Body of pancreas (tissue), 4 donors: ENCODE measurements at regions not wholly inside any gene's neighbourhood (a gene's known extent, or its start where the extent isn't known, plus 50 kb on each side); places are given as distances from the start of the nearest gene placed in this dataset.

Experiments used
- CTCF ChIP-seq, 7 experiments: fragments of 450-650 bp in 4 of 7; fragments of 200-600 bp in 3 of 7; sonication (generic) in 3 of 7; IDR thresholded peaks; one replicate each; pipeline ENCODE4 v1.5.1; 2016 to 2019; ENCODE audit warnings: antibody characterized with exemption in 7 of 7
- POLR2A ChIP-seq, 3 donors: fragments of 450-650 bp; IDR thresholded peaks; one replicate each; pipeline ENCODE4 v1.6.1; 2016; ENCODE audit warnings: antibody characterized with exemption in 3 of 3, mild to moderate bottlenecking in 2 of 3

DNA sequence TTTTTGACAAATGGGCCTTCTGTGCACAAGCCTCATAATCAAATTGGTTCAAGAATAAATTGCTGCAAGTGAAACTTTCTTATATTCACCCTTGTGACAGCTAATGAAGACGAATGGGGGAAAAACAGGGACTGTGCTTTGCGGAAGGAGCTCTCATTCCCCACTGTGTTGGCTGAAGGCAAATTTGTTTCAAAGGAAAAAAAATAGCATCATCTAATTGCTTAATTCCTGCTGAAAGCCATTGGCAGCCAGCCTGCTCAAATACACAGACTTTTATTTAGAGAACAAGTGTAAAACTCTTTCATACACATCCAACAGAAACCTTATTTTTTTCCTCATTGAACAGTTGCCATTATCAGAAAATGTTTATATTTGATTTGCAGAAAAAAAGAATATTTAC lies 172.3 kb downstream of the ARL6IP6 start:
- TF ChIP-seq POLR2A (IDR thresholded peaks at IDR 0.05) = no peak
- TF ChIP-seq CTCF (IDR thresholded peaks at IDR 0.05) = no peak
